ENCODE measurements at regions not wholly inside any gene's neighbourhood (a gene's known extent, or its start where the extent isn't known, plus 50 kb on each side); places are given as distances from the start of the nearest gene placed in this dataset.

- H3K14ac ChIP-seq (replicated peaks; ENCODE audit: low read depth, low read length): no peak overlapping the region
- ATAC-seq (ENCODE audit: low read depth): no peak
- H3K4me2 ChIP-seq (ENCODE audit: low read depth, low read length): no peak overlapping the region
- CTCF ChIA-PET: no interaction called here
- H3K4ac ChIP-seq (ENCODE audit: low read depth, low read length): no peak overlapping the region
- H3K56ac ChIP-seq (ENCODE audit: extremely low read depth, insufficient read depth, low read length): no peak overlapping the region
- no peak overlapping the region for H3K23ac ChIP-seq (ENCODE audit: low read depth, low read length)
- H3K27ac ChIP-seq (ENCODE audit: insufficient read depth, low read length): no peak overlapping the region
- no peaks in the 10 kb centered on the region for H4K20me1 ChIP-seq (ENCODE audit: insufficient read depth, low read length)
- BruUV-seq (replicated peaks): no TSS peak
- DNase-seq: no peak
- no CpG with 5 or more reads among the region's 4 CpGs for WGBS, 2 experiments (ENCODE audit: extremely low coverage in 2 of 2, insufficient read length in 1 of 2)
- H2AK5ac ChIP-seq (ENCODE audit: low read depth, low read length): no peak overlapping the region
- intact Hi-C loops (cut with micrococcal nuclease): loop anchor here (10.0 kb wide), 1 partner anchor 1248 kb away; no protein-coding TSS in a partner anchor
- dilution Hi-C loops (cut with HindIII; ENCODE audit: low sequenced_read_pairs, unreplicated experiment): no loop called here
- POLR2A ChIA-PET (ENCODE audit: unreplicated experiment): no interaction called here
- no peaks in the 10 kb centered on the region for H3K36me3 ChIP-seq (ENCODE audit: control insufficient read depth, insufficient read depth, low read length)
- no peak overlapping the region for H4K91ac ChIP-seq (ENCODE audit: insufficient read depth, low read depth, low read length)
- no peak overlapping the region for H2BK120ac ChIP-seq (ENCODE audit: low read depth, low read length)
- no peaks in the 10 kb centered on the region for H3K4me1 ChIP-seq (ENCODE audit: control insufficient read depth, insufficient read depth, low read length)
- no peak overlapping the region for H4K5ac ChIP-seq (ENCODE audit: low read depth, low read length)
- H3K79me1 ChIP-seq (ENCODE audit: low read depth in 1 of 2, low read length in 2 of 2): no peaks in the 10 kb centered on the region
- TF ChIP-seq CHD1 (IDR thresholded peaks at IDR 0.05; ENCODE audit: low read depth, low read length) (no peak), BHLHE40 (IDR thresholded peaks at IDR 0.05; ENCODE audit: low read depth, low read length) (no peak), RAD21 (IDR thresholded peaks at IDR 0.05; ENCODE audit: low read length) (no peak), MAZ (IDR thresholded peaks at IDR 0.05; ENCODE audit: borderline replicate concordance, low read depth, low read length) (no peak), MXI1 (IDR thresholded peaks at IDR 0.05; ENCODE audit: borderline replicate concordance, low read depth, low read length) (no peak), NFE2L2 (IDR thresholded peaks at IDR 0.05; ENCODE audit: low read depth, low read length) (no peak), POLR2A (IDR thresholded peaks at IDR 0.05; ENCODE audit: low read depth, low read length) (no peak), CTCF (conservative IDR thresholded peaks at IDR 0.05; ENCODE audit: low read depth, low read length) (no peak), MAFK (IDR thresholded peaks at IDR 0.05; ENCODE audit: low read depth, low read length) (no peak), CEBPB (IDR thresholded peaks at IDR 0.05; ENCODE audit: low read depth, low read length) (no peak), RCOR1 (IDR thresholded peaks at IDR 0.05; ENCODE audit: insufficient replicate concordance, low read length) (no peak)
- no peak overlapping the region for H2AFZ ChIP-seq (replicated peaks; ENCODE audit: low read length, poor library complexity)
- no peak overlapping the region for H2BK15ac ChIP-seq (ENCODE audit: low read depth, low read length)
- no peak overlapping the region for H2BK5ac ChIP-seq (ENCODE audit: low read depth, low read length, poor library complexity, severe bottlenecking)
- H2AK9ac ChIP-seq (replicated peaks; ENCODE audit: low read depth, low read length, poor library complexity): no peak overlapping the region
- no peak overlapping the region for H3K18ac ChIP-seq (ENCODE audit: low read depth, low read length)
- no peak overlapping the region for H4K8ac ChIP-seq (ENCODE audit: low read depth in 2 of 2, low read length in 2 of 2)
- H2BK20ac ChIP-seq (ENCODE audit: low read depth, low read length): no peak overlapping the region
- H3K27me3 ChIP-seq (ENCODE audit: control insufficient read depth, insufficient read depth, low read length): peaks cover 5% of the 10 kb centered on the region
- H3K9me3 ChIP-seq (ENCODE audit: control insufficient read depth, insufficient read depth, low read length): no peaks in the 10 kb centered on the region
- H3K9me1 ChIP-seq (ENCODE audit: insufficient read depth, low read length): no peaks in the 10 kb centered on the region
- in situ Hi-C loops (cut with MboI; ENCODE audit: low sequenced_read_pairs): no loop called here
- H3K9ac ChIP-seq (ENCODE audit: low read depth, low read length): no peak overlapping the region
- no peak overlapping the region for H3K4me3 ChIP-seq (ENCODE audit: insufficient read depth, low read depth, low read length)
Measured at GRCh38 chr19:32222556-32222955, 122.9 kb upstream of the ZNF507 start.

Data from IMR-90 (cell line).